H9 (cell line): ENCODE measurements at regions not wholly inside any gene's neighbourhood (a gene's known extent, or its start where the extent isn't known, plus 50 kb on each side); places are given as distances from the start of the nearest gene placed in this dataset.

Experiments used
- DNase-seq: peaks from one replicate; pipeline ENCODE4 v3.0.0-alpha.2; 2017
- H2AFZ ChIP-seq: one replicate; pipeline ENCODE4 v1.6.1; 2013; ENCODE audit warnings: mild to moderate bottlenecking, low read length, control low read depth, moderate library complexity
- H2AK5ac ChIP-seq: 2 replicates; pipeline ENCODE4 v1.6.1; 2013; ENCODE audit warnings: low read length, control low read depth, mixed read lengths; ENCODE audit not compliant: insufficient read length
- H2BK120ac ChIP-seq: one replicate; pipeline ENCODE4 v1.6.1; 2013; ENCODE audit warnings: low read depth, mild to moderate bottlenecking, low read length, control low read depth, inconsistent platforms; ENCODE audit not compliant: poor library complexity, severe bottlenecking
- H2BK12ac ChIP-seq: 2 replicates; pipeline ENCODE4 v1.6.1; 2013; ENCODE audit warnings: low read length, control low read depth, mixed read lengths, low read depth; ENCODE audit not compliant: insufficient read length
- H2BK15ac ChIP-seq: 2 replicates; pipeline ENCODE4 v1.6.1; 2013; ENCODE audit warnings: low read depth, low read length, control low read depth
- H2BK20ac ChIP-seq: one replicate; pipeline ENCODE4 v1.6.1; 2013; ENCODE audit warnings: low read depth, mild to moderate bottlenecking, low read length, control low read depth, inconsistent platforms; ENCODE audit not compliant: poor library complexity, severe bottlenecking
- H2BK5ac ChIP-seq: 2 replicates; pipeline ENCODE4 v1.6.1; 2013; ENCODE audit warnings: low read length, control low read depth, mixed read lengths; ENCODE audit not compliant: insufficient read length
- H3K14ac ChIP-seq: 2 replicates; pipeline ENCODE4 v1.6.1; 2013; ENCODE audit warnings: low read length, control low read depth; ENCODE audit not compliant: insufficient read depth
- H3K18ac ChIP-seq: 2 replicates; pipeline ENCODE4 v1.6.1; 2013; ENCODE audit warnings: low read depth, mild to moderate bottlenecking, mixed read lengths, low read length, control low read depth; ENCODE audit not compliant: insufficient read length
- H3K23ac ChIP-seq: 2 replicates; pipeline ENCODE4 v1.6.1; 2013; ENCODE audit warnings: low read length, control low read depth, mixed read lengths, low read depth; ENCODE audit not compliant: insufficient read length
- H3K23me2 ChIP-seq: 2 replicates; pipeline ENCODE4 v1.6.1; 2013; ENCODE audit warnings: low read depth, mild to moderate bottlenecking, mixed read lengths, low read length, control low read depth; ENCODE audit not compliant: insufficient read length, poor library complexity, severe bottlenecking
- H3K27ac ChIP-seq: 2 replicates; pipeline ENCODE4 v1.5.1; 2013; ENCODE audit warnings: low read length, control low read depth, mixed read lengths, low read depth; ENCODE audit not compliant: insufficient read length
- H3K27me3 ChIP-seq: 2 replicates; pipeline ENCODE4 v1.6.1; 2013; ENCODE audit warnings: low read length, control low read depth, inconsistent platforms; ENCODE audit not compliant: insufficient read depth
- H3K4ac ChIP-seq: 2 replicates; pipeline ENCODE4 v1.6.1; 2013; ENCODE audit warnings: low read depth, mild to moderate bottlenecking, control low read depth, inconsistent platforms, low read length, moderate library complexity
- H3K4me1 ChIP-seq: 2 replicates; pipeline ENCODE4 v1.6.1; 2013; ENCODE audit warnings: low read length, control low read depth, inconsistent platforms; ENCODE audit not compliant: insufficient read depth
- H3K4me2 ChIP-seq: 2 replicates; pipeline ENCODE4 v1.6.1; 2013; ENCODE audit warnings: low read length, control low read depth, mixed read lengths; ENCODE audit not compliant: insufficient read length, insufficient read depth
- H3K56ac ChIP-seq: 2 replicates; pipeline ENCODE4 v1.6.1; 2013; ENCODE audit warnings: low read depth, mild to moderate bottlenecking, mixed read lengths, low read length, control low read depth; ENCODE audit not compliant: insufficient read length
- H3K79me1 ChIP-seq: 2 replicates; pipeline ENCODE4 v1.6.1; 2013; ENCODE audit warnings: low read depth, mild to moderate bottlenecking, moderate library complexity, low read length, control low read depth, inconsistent platforms; ENCODE audit not compliant: insufficient read depth, poor library complexity, severe bottlenecking
- H3K79me2 ChIP-seq: 2 replicates; pipeline ENCODE4 v1.6.1; 2013; ENCODE audit warnings: low read length, control low read depth, inconsistent platforms; ENCODE audit not compliant: insufficient read depth
- H3K9ac ChIP-seq: 2 replicates; pipeline ENCODE4 v1.6.1; 2013; ENCODE audit warnings: low read length, control low read depth, mixed read lengths; ENCODE audit not compliant: insufficient read length; ENCODE audit errors: extremely low read depth
- H3K9me3 ChIP-seq: one replicate; pipeline ENCODE4 v1.6.1; 2013; ENCODE audit warnings: low read depth, low read length, inconsistent platforms; ENCODE audit not compliant: control insufficient read depth
- H3T11ph ChIP-seq: one replicate; pipeline ENCODE4 v1.6.1; 2013; ENCODE audit warnings: mild to moderate bottlenecking, low read length, control low read depth, inconsistent platforms
- H4K20me1 ChIP-seq: one replicate; pipeline ENCODE4 v1.6.1; 2013; ENCODE audit not compliant: control insufficient read depth, insufficient read length, insufficient read depth
- H4K5ac ChIP-seq: 2 replicates; pipeline ENCODE4 v1.6.1; 2013; ENCODE audit warnings: low read depth, mild to moderate bottlenecking, mixed read lengths, low read length, control low read depth; ENCODE audit not compliant: insufficient read length
- H4K8ac ChIP-seq: replicated peaks from 2 replicates; pipeline ENCODE4 v1.6.1; 2013; ENCODE audit warnings: low read length, control low read depth, mixed read lengths, low read depth; ENCODE audit not compliant: insufficient read length
- H4K91ac ChIP-seq: 2 replicates; pipeline ENCODE4 v1.6.1; 2013; ENCODE audit warnings: low read depth, mild to moderate bottlenecking, moderate library complexity, mixed read lengths, low read length, control low read depth; ENCODE audit not compliant: insufficient read length
- H3K27ac Mint-ChIP-seq, 3 experiments: 2 replicates in 2 of 3; 3 replicates in 1 of 3; pipeline ENCODE4 v1.8.0; 2020 to 2021; ENCODE audit warnings: mixed read lengths in 3 of 3, mild to moderate bottlenecking in 1 of 3, moderate library complexity in 1 of 3
- H3K27me3 Mint-ChIP-seq: 2 replicates; pipeline ENCODE4 v1.8.0; 2021; ENCODE audit warnings: low read depth, mild to moderate bottlenecking, moderate library complexity, mixed read lengths
- H3K36me3 Mint-ChIP-seq, 3 experiments: 2 replicates in 2 of 3; 3 replicates in 1 of 3; pipeline ENCODE4 v1.8.0; 2020 to 2021; ENCODE audit warnings: low read depth in 3 of 3, mixed read lengths in 3 of 3; ENCODE audit not compliant: insufficient read depth in 1 of 3
- H3K4me1 Mint-ChIP-seq, 2 experiments: 2 replicates each; pipeline ENCODE4 v1.8.0; 2020; ENCODE audit warnings: mixed read lengths in 2 of 2
- H3K4me3 Mint-ChIP-seq, 2 experiments: 2 replicates in 1 of 2; 3 replicates in 1 of 2; pipeline ENCODE4 v1.8.0; 2020 to 2021; ENCODE audit warnings: mild to moderate bottlenecking in 2 of 2, mixed read lengths in 2 of 2, moderate library complexity in 1 of 2
- H3K9me3 Mint-ChIP-seq, 2 experiments: 2 replicates in 1 of 2; 3 replicates in 1 of 2; pipeline ENCODE4 v1.8.0; 2020; ENCODE audit warnings: mild to moderate bottlenecking in 2 of 2, mixed read lengths in 2 of 2, moderate library complexity in 1 of 2
- CTCF ChIP-seq: fragments of 200-600 bp; sonication (generic); conservative IDR thresholded peaks from 3 replicates; pipeline ENCODE4 v1.8.0; 2021; ENCODE audit warnings: antibody characterized with exemption, mild to moderate bottlenecking
- WGBS: extraction: QIAGEN DNeasy Blood & Tissue Kit; methylation state at CpG from one replicate; pipeline ENCODE4 v1.1.7; 2013; ENCODE audit warnings: missing lambda C conversion rate, low lambda C conversion rate, mixed read lengths; ENCODE audit not compliant: insufficient read length; ENCODE audit errors: extremely low coverage; 5-methylcytosine and 5-hydroxymethylcytosine counted together

GRCh38 chr20:50364542-50364941, 145.6 kb upstream of the PTPN1 start:
- H2BK15ac ChIP-seq = no peak overlapping the region
- no peak overlapping the region for H3K14ac ChIP-seq
- no peak overlapping the region for H3K23ac ChIP-seq
- H2BK12ac ChIP-seq = no peak overlapping the region
- no peaks in the 10 kb centered on the region for H3K23me2 ChIP-seq
- DNase-seq = no peak
- no peaks in the 10 kb centered on the region for H3K4me1 ChIP-seq
- no peak overlapping the region for H4K5ac ChIP-seq
- H3K4me2 ChIP-seq = no peak overlapping the region
- no peak overlapping the region for H3K9ac ChIP-seq
- Mint-ChIP-seq H3K27me3 (peaks cover 10% of the 10 kb centered on the region; the same call in 1 of the 2 replicates), H3K36me3 (no peaks in the 10 kb centered on the region), H3K4me3 (no peak overlapping the region), H3K27ac (no peak overlapping the region), H3K4me1 (peaks cover 0 to 9% of the 10 kb centered on the region in 2 experiments; a peak in 3 of 4 replicates), H3K9me3 (no peaks in the 10 kb centered on the region)
- TF ChIP-seq CTCF = no peak
- H3T11ph ChIP-seq = no peak overlapping the region
- no peak overlapping the region for H3K27ac ChIP-seq
- H3K79me1 ChIP-seq = no peaks in the 10 kb centered on the region
- no peak overlapping the region for H2AFZ ChIP-seq
- H3K56ac ChIP-seq = no peak overlapping the region
- no peak overlapping the region for H4K91ac ChIP-seq
- H4K8ac ChIP-seq = no peak overlapping the region
- H2BK20ac ChIP-seq = no peak overlapping the region
- no peaks in the 10 kb centered on the region for H3K79me2 ChIP-seq
- H2BK120ac ChIP-seq = no peak overlapping the region
- H4K20me1 ChIP-seq = no peaks in the 10 kb centered on the region
- no CpG with 5 or more reads among the region's 6 CpGs for WGBS
- no peaks in the 10 kb centered on the region for H3K27me3 ChIP-seq
- H3K9me3 ChIP-seq = no peaks in the 10 kb centered on the region
- no peak overlapping the region for H2AK5ac ChIP-seq
- no peak overlapping the region for H3K4ac ChIP-seq
- no peak overlapping the region for H2BK5ac ChIP-seq
- no peak overlapping the region for H3K18ac ChIP-seq
